Smooth muscle cell (in vitro differentiated cells): ENCODE measurements at regions not wholly inside any gene's neighbourhood (a gene's known extent, or its start where the extent isn't known, plus 50 kb on each side); places are given as distances from the start of the nearest gene placed in this dataset.

Source experiments
- DNase-seq: peaks from one replicate; lab custom pipeline; 2025; ENCODE audit not compliant: unreplicated experiment; lab: John Stamatoyannopoulos, UW
- H2AFZ ChIP-seq: fragments of 200-600 bp; sonication (generic); 2 replicates; pipeline ENCODE4 v1.6.0; 2016; ENCODE audit warnings: antibody characterized with exemption, low read depth, mild to moderate bottlenecking
- H3F3A ChIP-seq: fragments of 200-600 bp; sonication (generic); 2 replicates; pipeline ENCODE4 v1.6.0; 2017; ENCODE audit warnings: antibody characterized with exemption, low read depth
- H3K27ac ChIP-seq: fragments of 200-600 bp; sonication (generic); 2 replicates; pipeline ENCODE4 v1.5.1; 2016; ENCODE audit warnings: low read depth, mild to moderate bottlenecking
- H3K27me3 ChIP-seq: fragments of 200-600 bp; sonication (generic); 2 replicates; pipeline ENCODE4 v1.6.1; 2016; ENCODE audit warnings: low read depth, mild to moderate bottlenecking
- H3K36me3 ChIP-seq: fragments of 200-600 bp; sonication (generic); 2 replicates; pipeline ENCODE4 v1.5.1; 2016; ENCODE audit warnings: low read depth
- H3K4me1 ChIP-seq: fragments of 200-600 bp; sonication (generic); 2 replicates; pipeline ENCODE4 v1.5.1; 2016; ENCODE audit warnings: low read depth
- H3K4me2 ChIP-seq: fragments of 200-600 bp; sonication (generic); 2 replicates; pipeline ENCODE4 v1.6.0; 2016; ENCODE audit warnings: mild to moderate bottlenecking
- H3K4me3 ChIP-seq: fragments of 200-600 bp; sonication (generic); 2 replicates; pipeline ENCODE4 v1.5.1; 2016; ENCODE audit warnings: mild to moderate bottlenecking
- H3K79me2 ChIP-seq: fragments of 200-600 bp; sonication (generic); 2 replicates; pipeline ENCODE4 v1.6.0; 2016; ENCODE audit warnings: low read depth, mild to moderate bottlenecking
- H3K9ac ChIP-seq: fragments of 200-600 bp; sonication (generic); 2 replicates; pipeline ENCODE4 v1.6.0; 2016; ENCODE audit warnings: low read depth
- H3K9me3 ChIP-seq: fragments of 200-600 bp; sonication (generic); replicated peaks from 2 replicates; pipeline ENCODE4 v1.5.1; 2016; ENCODE audit warnings: low read depth
- H4K20me1 ChIP-seq: fragments of 200-600 bp; sonication (generic); 2 replicates; pipeline ENCODE4 v1.6.0; 2016; ENCODE audit warnings: low read depth
- whole genome bisulfite sequencing: methylation state at CpG from one replicate; pipeline ENCODE4 v1.1.7; 2016; ENCODE audit warnings: low lambda C conversion rate; 5-methylcytosine and 5-hydroxymethylcytosine counted together
- TF ChIP-seq, protein P1 (sequence below): fragments of 200-600 bp; sonication (generic); IDR thresholded peaks from 2 replicates; pipeline ENCODE4 v1.5.1; 2017; ENCODE audit warnings: borderline replicate concordance, mild to moderate bottlenecking, antibody characterized with exemption; ENCODE audit not compliant: insufficient read depth, poor library complexity, severe bottlenecking

DNA sequence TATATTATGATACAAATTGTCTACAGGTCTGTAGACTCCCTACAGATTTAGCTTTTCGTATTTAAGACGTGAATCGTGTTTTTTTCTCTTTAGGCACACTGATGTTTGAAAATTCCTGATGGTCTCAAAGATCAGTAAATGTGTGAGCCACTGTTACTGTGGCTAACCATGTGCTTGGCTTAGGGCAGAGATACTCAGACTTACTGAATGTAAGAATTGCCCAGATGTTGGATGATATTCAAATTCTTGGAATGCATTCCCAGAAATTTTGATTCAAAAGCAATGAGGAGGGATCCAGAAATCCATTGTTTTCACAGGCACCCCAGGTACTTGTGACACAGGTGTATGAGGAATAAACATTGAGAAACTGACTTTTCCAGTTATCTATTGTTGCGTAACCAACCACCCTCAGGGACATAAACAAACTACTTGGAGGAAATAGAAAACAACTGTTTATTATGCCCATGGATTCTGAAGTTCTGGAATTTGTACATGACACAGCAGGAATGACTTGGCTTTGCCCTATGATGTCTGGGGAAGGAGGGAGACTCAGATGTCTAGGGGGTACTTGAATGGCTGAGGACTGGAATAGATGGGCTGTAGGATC is 339.6 kb upstream of the CITED2 start:
- no peak overlapping the region for H2AFZ ChIP-seq
- H3K79me2 ChIP-seq = no peaks in the 10 kb centered on the region
- H3K27ac ChIP-seq = no peak overlapping the region
- no peaks in the 10 kb centered on the region for H3K36me3 ChIP-seq
- no peak overlapping the region for H3K4me2 ChIP-seq
- 91% methylated on average over 4 of the region's 4 CpGs for WGBS
- H4K20me1 ChIP-seq = no peaks in the 10 kb centered on the region
- TF ChIP-seq, protein P1, sequence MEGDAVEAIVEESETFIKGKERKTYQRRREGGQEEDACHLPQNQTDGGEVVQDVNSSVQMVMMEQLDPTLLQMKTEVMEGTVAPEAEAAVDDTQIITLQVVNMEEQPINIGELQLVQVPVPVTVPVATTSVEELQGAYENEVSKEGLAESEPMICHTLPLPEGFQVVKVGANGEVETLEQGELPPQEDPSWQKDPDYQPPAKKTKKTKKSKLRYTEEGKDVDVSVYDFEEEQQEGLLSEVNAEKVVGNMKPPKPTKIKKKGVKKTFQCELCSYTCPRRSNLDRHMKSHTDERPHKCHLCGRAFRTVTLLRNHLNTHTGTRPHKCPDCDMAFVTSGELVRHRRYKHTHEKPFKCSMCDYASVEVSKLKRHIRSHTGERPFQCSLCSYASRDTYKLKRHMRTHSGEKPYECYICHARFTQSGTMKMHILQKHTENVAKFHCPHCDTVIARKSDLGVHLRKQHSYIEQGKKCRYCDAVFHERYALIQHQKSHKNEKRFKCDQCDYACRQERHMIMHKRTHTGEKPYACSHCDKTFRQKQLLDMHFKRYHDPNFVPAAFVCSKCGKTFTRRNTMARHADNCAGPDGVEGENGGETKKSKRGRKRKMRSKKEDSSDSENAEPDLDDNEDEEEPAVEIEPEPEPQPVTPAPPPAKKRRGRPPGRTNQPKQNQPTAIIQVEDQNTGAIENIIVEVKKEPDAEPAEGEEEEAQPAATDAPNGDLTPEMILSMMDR = no peak
- H3F3A ChIP-seq = no peaks in the 10 kb centered on the region
- H3K4me1 ChIP-seq = no peaks in the 10 kb centered on the region
- DNase-seq = no peak
- H3K9ac ChIP-seq = no peak overlapping the region
- H3K27me3 ChIP-seq = no peaks in the 10 kb centered on the region
- no peak overlapping the region for H3K4me3 ChIP-seq
- H3K9me3 ChIP-seq = no peaks in the 10 kb centered on the region

DNA sequence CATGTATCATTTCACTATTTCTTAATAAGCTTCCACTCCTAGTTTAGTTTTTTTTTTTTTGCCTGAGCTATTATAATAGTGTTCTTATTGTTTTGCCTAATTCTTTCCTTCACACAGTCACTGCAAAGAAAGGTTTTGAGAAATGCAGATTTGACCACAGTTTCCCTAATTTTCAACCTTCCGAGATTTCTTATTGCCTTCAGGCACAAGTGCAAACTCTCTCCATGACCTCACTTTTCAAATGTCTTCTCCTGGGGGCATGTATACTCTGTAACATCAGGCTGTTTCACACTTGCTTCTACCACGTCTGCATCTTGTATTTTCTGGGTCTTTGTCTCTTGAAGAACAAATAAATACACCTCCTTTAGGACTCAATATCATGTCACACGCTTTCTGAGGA is 339.0 kb upstream of the CITED2 start:
- H3K27ac ChIP-seq = no peak overlapping the region
- no peaks in the 10 kb centered on the region for H3F3A ChIP-seq
- no peak overlapping the region for H3K4me3 ChIP-seq
- TF ChIP-seq, protein P1 = no peak
- no peak overlapping the region for H2AFZ ChIP-seq
- no peak for DNase-seq
- H4K20me1 ChIP-seq = no peaks in the 10 kb centered on the region
- no peaks in the 10 kb centered on the region for H3K4me1 ChIP-seq
- no peak overlapping the region for H3K9ac ChIP-seq
- 84% methylated on average over 3 of the region's 3 CpGs for WGBS
- H3K9me3 ChIP-seq = no peaks in the 10 kb centered on the region
- H3K4me2 ChIP-seq = no peak overlapping the region
- no peaks in the 10 kb centered on the region for H3K27me3 ChIP-seq
- no peaks in the 10 kb centered on the region for H3K36me3 ChIP-seq
- no peaks in the 10 kb centered on the region for H3K79me2 ChIP-seq

DNA sequence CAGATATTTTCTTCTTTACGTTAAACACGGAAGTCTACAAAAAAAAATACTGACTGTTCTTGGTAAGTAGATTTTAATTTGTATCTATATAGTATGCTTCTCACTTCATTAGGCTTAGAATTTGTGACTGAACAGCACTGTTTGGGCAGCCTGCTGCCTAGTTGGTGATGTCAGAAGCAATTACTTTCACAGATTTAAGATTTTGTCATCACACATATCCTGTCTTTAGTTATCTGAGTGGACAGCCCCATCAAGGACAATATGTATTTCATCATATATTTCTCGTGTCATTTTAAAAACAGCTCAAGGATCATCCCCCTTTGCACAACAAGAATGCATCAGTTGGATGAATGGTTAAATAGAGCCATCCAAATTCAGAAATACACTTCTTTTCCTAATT is 338.4 kb upstream of the CITED2 start:
- no peaks in the 10 kb centered on the region for H3K79me2 ChIP-seq
- no peaks in the 10 kb centered on the region for H3K36me3 ChIP-seq
- no peak overlapping the region for H3K27ac ChIP-seq
- DNase-seq = no peak
- no peak overlapping the region for H3K9ac ChIP-seq
- no peak overlapping the region for H3K4me3 ChIP-seq
- H4K20me1 ChIP-seq = no peaks in the 10 kb centered on the region
- no peaks in the 10 kb centered on the region for H3K9me3 ChIP-seq
- TF ChIP-seq, protein P1 = no peak
- peaks cover 5% of the 10 kb centered on the region for H3K4me1 ChIP-seq
- no peaks in the 10 kb centered on the region for H3F3A ChIP-seq
- H3K4me2 ChIP-seq = no peak overlapping the region
- no peak overlapping the region for H2AFZ ChIP-seq
- H3K27me3 ChIP-seq = no peaks in the 10 kb centered on the region
- WGBS = 71% methylated on average over 3 of the region's 3 CpGs
